Peyer's patch (tissue), 4 donors: ENCODE measurements at regions not wholly inside any gene's neighbourhood (a gene's known extent, or its start where the extent isn't known, plus 50 kb on each side); places are given as distances from the start of the nearest gene placed in this dataset.

Experiments used
- CTCF ChIP-seq, 6 experiments: fragments of 450-650 bp in 4 of 6; fragments of 200-600 bp in 2 of 6; sonication (generic) in 1 of 6; IDR thresholded peaks; one replicate each; pipeline ENCODE4 v1.5.1; 2017 to 2019; ENCODE audit warnings: antibody characterized with exemption in 6 of 6, mild to moderate bottlenecking in 3 of 6, moderate library complexity in 1 of 6
- POLR2A ChIP-seq, 2 donors: fragments of 450-650 bp; IDR thresholded peaks; one replicate each; pipeline ENCODE4 v1.5.1; 2017; ENCODE audit warnings: antibody characterized with exemption in 2 of 2, mild to moderate bottlenecking in 2 of 2, moderate library complexity in 2 of 2

- TF ChIP-seq CTCF (IDR thresholded peaks at IDR 0.05) (no peak), POLR2A (IDR thresholded peaks at IDR 0.05) (no peak)
These were observed 380.8 kb downstream of the DOK5 start for GRCh38 chr20:54856202-54856601.
